Endothelial cell of umbilical vein (primary cell): ENCODE measurements at regions not wholly inside any gene's neighbourhood (a gene's known extent, or its start where the extent isn't known, plus 50 kb on each side); places are given as distances from the start of the nearest gene placed in this dataset.

Experiments used
- BruUV-seq: library from RNA; stranded (reverse); fragments of 400-500 nt; replicated peaks from 2 replicates; lab custom pipeline; 2021; lab: Mats Ljungman, UMichigan
- CTCF ChIA-PET: fragments of 300-600, 350-600 bp; sonication (Branson Sonifier 250); formaldehyde crosslinking; loops from one replicate; lab custom pipeline; 2021; ENCODE audit warnings: antibody characterized with exemption, inconsistent platforms; lab: Charles Lee
- POLR2A ChIA-PET: fragments of 300-600, 350-600 bp; sonication (Branson Sonifier 250); formaldehyde crosslinking; loops from one replicate; lab custom pipeline; 2021; ENCODE audit warnings: antibody characterized with exemption, inconsistent platforms; lab: Charles Lee
- DNase-seq: peaks from one replicate; pipeline ENCODE4 v3.0.0-alpha.2; 2011; ENCODE audit warnings: low read depth, low spot score
- FAIRE-seq: peaks from 2 replicates; lab custom pipeline; 2011; peaks lifted over from hg19 to GRCh38; lab: Jason Lieb, UNC
- H2AFZ ChIP-seq: 2 replicates; pipeline ENCODE4 v1.6.0; 2012; ENCODE audit warnings: low read depth, low read length, control low read depth, inconsistent platforms
- H3K27ac ChIP-seq: 2 replicates; pipeline ENCODE4 v1.5.1; 2011; ENCODE audit warnings: low read depth, mild to moderate bottlenecking, control low read depth, low read length, moderate library complexity; ENCODE audit not compliant: insufficient read depth
- H3K27me3 ChIP-seq, 2 experiments: 2 replicates each; pipeline versions ENCODE4 v1.6.0 to v1.6.1; 2011; ENCODE audit warnings: low read length in 2 of 2, mixed read lengths in 1 of 2; ENCODE audit not compliant: control insufficient read depth in 2 of 2, insufficient read depth in 2 of 2
- H3K36me3 ChIP-seq, 2 experiments: 2 replicates in 1 of 2; 3 replicates in 1 of 2; pipeline ENCODE4 v1.5.1; 2011; ENCODE audit warnings: low read length in 2 of 2, mild to moderate bottlenecking in 1 of 2, moderate library complexity in 1 of 2; ENCODE audit not compliant: control insufficient read depth in 2 of 2, insufficient read depth in 2 of 2; ENCODE audit errors: extremely low read depth in 1 of 2
- H3K4me1 ChIP-seq: 3 replicates; pipeline ENCODE4 v1.5.1; 2011; ENCODE audit warnings: mild to moderate bottlenecking, low read length; ENCODE audit not compliant: control insufficient read depth, insufficient read depth; ENCODE audit errors: extremely low read depth
- H3K4me2 ChIP-seq: 2 replicates; pipeline ENCODE4 v1.6.1; 2011; ENCODE audit warnings: low read length, control low read depth, mixed read lengths; ENCODE audit not compliant: insufficient read depth
- H3K4me3 ChIP-seq, 3 experiments: fragments of 200-600 bp in 1 of 3; sonication (generic), shearing (Covaris generic) in 1 of 3; replicated peaks in 1 of 3; 2 replicates each; pipeline ENCODE4 v1.5.1; 2011 to 2016; ENCODE audit warnings: control low read depth in 3 of 3, low read length in 3 of 3, mild to moderate bottlenecking in 2 of 3, inconsistent platforms in 1 of 3, low read depth in 1 of 3, moderate library complexity in 1 of 3; ENCODE audit not compliant: insufficient read depth in 1 of 3
- H3K79me2 ChIP-seq: 2 replicates; pipeline ENCODE4 v1.6.0; 2012; ENCODE audit warnings: low read length, inconsistent platforms; ENCODE audit not compliant: control insufficient read depth, insufficient read depth
- H3K9ac ChIP-seq: replicated peaks from 2 replicates; pipeline ENCODE3; 2011; ENCODE audit warnings: low read length, control low read depth; ENCODE audit not compliant: insufficient read depth; ENCODE audit errors: extremely low read depth
- H3K9me1 ChIP-seq: replicated peaks from 3 replicates; pipeline ENCODE4 v1.6.0; 2011; ENCODE audit warnings: mild to moderate bottlenecking, low read length; ENCODE audit not compliant: control insufficient read depth, insufficient read depth; ENCODE audit errors: extremely low read depth
- H3K9me3 ChIP-seq: replicated peaks from 2 replicates; pipeline ENCODE4 v1.5.1; 2012; ENCODE audit warnings: low read length, inconsistent platforms; ENCODE audit not compliant: control insufficient read depth, insufficient read depth
- H4K20me1 ChIP-seq: replicated peaks from 2 replicates; pipeline ENCODE3; 2011; ENCODE audit warnings: mild to moderate bottlenecking, low read length; ENCODE audit not compliant: control insufficient read depth, insufficient read depth; ENCODE audit errors: extremely low read depth
- CTCF ChIP-seq, 2 donors: IDR thresholded peaks; 1 replicate in 1 of 2; 2 replicates in 1 of 2; pipeline ENCODE4 v1.5.1; 2011; ENCODE audit warnings: low read length in 2 of 2, mild to moderate bottlenecking in 2 of 2, moderate library complexity in 2 of 2, control low read depth in 1 of 2, inconsistent platforms in 1 of 2, low read depth in 1 of 2; ENCODE audit not compliant: insufficient read depth in 1 of 2; ENCODE audit errors: extremely low read depth in 1 of 2
- EZH2 ChIP-seq: IDR thresholded peaks from 2 replicates; pipeline ENCODE4 v1.6.1; 2012; ENCODE audit warnings: borderline replicate concordance, low read depth, mild to moderate bottlenecking, moderate library complexity, low read length, inconsistent platforms; ENCODE audit not compliant: severe bottlenecking
- FOS ChIP-seq: IDR thresholded peaks from 2 replicates; pipeline ENCODE4 v1.6.1; 2011; ENCODE audit warnings: mild to moderate bottlenecking, low read length, moderate library complexity, borderline replicate concordance; ENCODE audit not compliant: insufficient read depth
- GATA2 ChIP-seq: IDR thresholded peaks from 2 replicates; pipeline ENCODE4 v1.7.0; 2011; ENCODE audit warnings: low read depth, mild to moderate bottlenecking, moderate library complexity, mixed read lengths, low read length; ENCODE audit not compliant: insufficient read length, insufficient read depth
- JUN ChIP-seq: IDR thresholded peaks from 2 replicates; pipeline ENCODE4 v1.6.1; 2011; ENCODE audit warnings: borderline replicate concordance, low read depth; ENCODE audit not compliant: insufficient read length, insufficient read depth
- MAX ChIP-seq: IDR thresholded peaks from 2 replicates; pipeline ENCODE4 v1.6.1; 2011; ENCODE audit not compliant: insufficient read depth, insufficient read length
- MYC ChIP-seq: IDR thresholded peaks from one replicate; pipeline ENCODE4 v1.6.1; 2011; ENCODE audit warnings: mild to moderate bottlenecking, low read depth, low read length
- POLR2A ChIP-seq: IDR thresholded peaks from 2 replicates; pipeline ENCODE4 v1.6.1; 2012; ENCODE audit warnings: low read depth, mild to moderate bottlenecking, control low read depth, low read length
- POLR2AphosphoS5 ChIP-seq: IDR thresholded peaks from 2 replicates; pipeline ENCODE4 v1.6.1; 2012; ENCODE audit warnings: low read depth, mild to moderate bottlenecking, control low read depth, low read length, moderate library complexity; ENCODE audit not compliant: insufficient read depth
- dilution Hi-C: fragments of 300-500 bp; cut with MboI; formaldehyde crosslinking; loops from one replicate; pipeline ENCODE4 v1.15.0; 2019; ENCODE audit warnings: low sequenced_read_pairs; ENCODE audit not compliant: extremely low pct_ligation_motif_present
- intact Hi-C: fragments of 100-400 bp; cut with micrococcal nuclease; formaldehyde crosslinking; loops from one replicate; pipeline ENCODE4 v1.10.0; 2022

- Histone ChIP-seq H3K27ac (no peak overlapping the region), H4K20me1 (no peaks in the 10 kb centered on the region), H3K4me1 (no peaks in the 10 kb centered on the region), H3K9me3 (peaks cover 2% of the 10 kb centered on the region), H3K27me3 (no peaks in the 10 kb centered on the region), H3K4me3 (no peak overlapping the region), H3K9ac (no peak overlapping the region), H3K36me3 (no peaks in the 10 kb centered on the region), H3K9me1 (no peaks in the 10 kb centered on the region), H3K79me2 (no peaks in the 10 kb centered on the region), H3K4me2 (no peak overlapping the region), H2AFZ (no peak overlapping the region)
- dilution Hi-C loops = no loop called here
- BruUV-seq = no TSS peak
- no peak for TF ChIP-seq MAX
- no peak for TF ChIP-seq EZH2
- TF ChIP-seq POLR2A = no peak
- no peak for TF ChIP-seq POLR2AphosphoS5
- TF ChIP-seq FOS = no peak
- TF ChIP-seq CTCF (IDR thresholded peaks at IDR 0.05; ENCODE audit: extremely low read depth in 1 of 2, insufficient read depth in 1 of 2, low read depth in 1 of 2, low read length in 2 of 2) = no peak
- TF ChIP-seq GATA2 = no peak
- TF ChIP-seq JUN = no peak
- TF ChIP-seq MYC = no peak
- ChIA-PET POLR2A (no interaction called here), CTCF (no interaction called here)
- DNase-seq (no peak), FAIRE-seq (no peak)
- intact Hi-C loops = no loop called here
These were observed 187.5 kb downstream of the XPNPEP1 start for GRCh38 chr10:109735776-109736175.
